GM12878 (cell line): ENCODE measurements at regions not wholly inside any gene's neighbourhood (a gene's known extent, or its start where the extent isn't known, plus 50 kb on each side); places are given as distances from the start of the nearest gene placed in this dataset.

Source experiments
- ATAC-seq: fragments of 200-7000 bp; cut with Tn5 transposase; 3 replicates; pipeline ENCODE4 v1.9.1; 2020; ENCODE audit warnings: mild to moderate bottlenecking, moderate library complexity
- BruUV-seq: library from RNA; stranded (reverse); fragments of 400-500 nt; replicated peaks from 2 replicates; lab custom pipeline; 2021; lab: Mats Ljungman, UMichigan
- CTCF ChIA-PET: fragments of 300-600 bp; sonication (Branson Sonifier 250); formaldehyde crosslinking; extraction: SDS; loops from one replicate; lab custom pipeline; 2021; ENCODE audit warnings: inconsistent platforms; lab: Yijun Ruan, JAX
- POLR2A ChIA-PET: fragments of 350-600 bp; formaldehyde crosslinking; extraction: SDS; loops from one replicate; lab custom pipeline; 2021; ENCODE audit warnings: inconsistent platforms; lab: Charles Lee
- RAD21 ChIA-PET: fragments of 300-600 bp; sonication (Branson Sonifier 250); formaldehyde crosslinking; loops from one replicate; lab custom pipeline; 2023; ENCODE audit warnings: antibody characterized with exemption; ENCODE audit not compliant: unreplicated experiment; lab: Charles Lee
- SMC1A ChIA-PET: fragments of 300-600 bp; sonication (Branson Sonifier 250); formaldehyde crosslinking; loops from one replicate; lab custom pipeline; 2023; ENCODE audit not compliant: unreplicated experiment, uncharacterized antibody; lab: Charles Lee
- DNase-seq: peaks from one replicate; pipeline ENCODE4 v3.0.0-alpha.2; 2011; ENCODE audit warnings: low read depth, low spot score
- FAIRE-seq: peaks from 3 replicates; lab custom pipeline; 2011; peaks lifted over from hg19 to GRCh38; lab: Jason Lieb, UNC
- H2AFZ ChIP-seq: 2 replicates; pipeline ENCODE4 v1.6.0; 2011; ENCODE audit warnings: low read depth, low read length, control low read depth; ENCODE audit not compliant: control insufficient read depth
- H3K27ac ChIP-seq: 2 replicates; pipeline ENCODE4 v1.5.1; 2011; ENCODE audit warnings: control low read depth; ENCODE audit not compliant: control insufficient read depth, insufficient read depth
- H3K27me3 ChIP-seq, 2 experiments: replicated peaks in 1 of 2; 2 replicates each; pipeline versions ENCODE4 v1.6.0 to v1.6.1; 2011; ENCODE audit warnings: low read length in 1 of 2; ENCODE audit not compliant: control insufficient read depth in 2 of 2, insufficient read depth in 2 of 2
- H3K36me3 ChIP-seq, 2 experiments: 2 replicates each; pipeline ENCODE4 v1.5.1; 2011; ENCODE audit warnings: low read length in 1 of 2; ENCODE audit not compliant: control insufficient read depth in 2 of 2, insufficient read depth in 2 of 2
- H3K4me1 ChIP-seq: 2 replicates; pipeline ENCODE4 v1.6.1; 2011; ENCODE audit warnings: mild to moderate bottlenecking, low read length, moderate library complexity, mixed read lengths; ENCODE audit not compliant: control insufficient read depth, insufficient read depth
- H3K4me2 ChIP-seq: 2 replicates; pipeline ENCODE4 v1.6.0; 2011; ENCODE audit warnings: control low read depth; ENCODE audit not compliant: control insufficient read depth, insufficient read depth
- H3K4me3 ChIP-seq: fragments of 200-600 bp; sonication (generic); 2 replicates; pipeline ENCODE4 v1.5.1; 2016
- H3K79me2 ChIP-seq: 2 replicates; pipeline ENCODE4 v1.6.0; 2011; ENCODE audit warnings: low read length; ENCODE audit not compliant: control insufficient read depth, insufficient read depth
- H3K9ac ChIP-seq: 2 replicates; pipeline ENCODE4 v1.8.0; 2011; ENCODE audit warnings: low read length, control low read depth, mixed read lengths; ENCODE audit not compliant: control insufficient read depth, insufficient read depth
- H3K9me3 ChIP-seq: replicated peaks from 3 replicates; pipeline ENCODE4 v1.5.1; 2011; ENCODE audit warnings: mild to moderate bottlenecking, low read length; ENCODE audit not compliant: control insufficient read depth, insufficient read depth
- H4K20me1 ChIP-seq: 2 replicates; pipeline ENCODE4 v1.6.0; 2011; ENCODE audit not compliant: control insufficient read depth, insufficient read depth
- ATF3 ChIP-seq: IDR thresholded peaks from 2 replicates; pipeline ENCODE4 v1.6.1; 2011; ENCODE audit warnings: low read depth, mild to moderate bottlenecking, low read length, moderate library complexity, borderline replicate concordance; ENCODE audit errors: extremely low read depth
- BCL3 ChIP-seq: IDR thresholded peaks from 2 replicates; pipeline ENCODE4 v1.6.1; 2011; ENCODE audit warnings: borderline replicate concordance, low read depth, mild to moderate bottlenecking, moderate library complexity, low read length; ENCODE audit not compliant: insufficient read depth, poor library complexity, severe bottlenecking
- CBX3 ChIP-seq: fragments of 200-600 bp; sonication (generic); IDR thresholded peaks from 2 replicates; pipeline ENCODE4 v1.6.1; 2016; ENCODE audit warnings: low read depth, borderline replicate concordance
- CHD4 ChIP-seq: fragments of 200-600 bp; sonication (generic); IDR thresholded peaks from 2 replicates; pipeline ENCODE4 v1.6.1; 2016; ENCODE audit warnings: mild to moderate bottlenecking
- EZH2 ChIP-seq: IDR thresholded peaks from 2 replicates; pipeline ENCODE4 v1.6.1; 2012; ENCODE audit warnings: low read depth, mild to moderate bottlenecking, control low read depth, inconsistent platforms, low read length, borderline replicate concordance; ENCODE audit not compliant: control insufficient read depth
- NFYA ChIP-seq: IDR thresholded peaks from 2 replicates; pipeline ENCODE4 v1.6.1; 2011; ENCODE audit warnings: low read depth, mild to moderate bottlenecking, low read length, improper control_type of control experiment, borderline replicate concordance
- PAX5 ChIP-seq: IDR thresholded peaks from 2 replicates; pipeline ENCODE4 v1.6.1; 2011; ENCODE audit warnings: low read depth, low read length, borderline replicate concordance
- POU2F2 ChIP-seq: IDR thresholded peaks from 3 replicates; pipeline ENCODE4 v1.6.1; 2011; ENCODE audit warnings: low read depth, mild to moderate bottlenecking, low read length, borderline replicate concordance
- STAT1 ChIP-seq: fragments of 450-650 bp; conservative IDR thresholded peaks from 2 replicates; pipeline ENCODE4 v1.6.1; 2014; ENCODE audit warnings: antibody characterized with exemption, mild to moderate bottlenecking
- WGBS: methylation state at CpG from one replicate; pipeline ENCODE4 v1.1.6; 2016; ENCODE audit warnings: low lambda C conversion rate; ENCODE audit not compliant: insufficient replicate concordance, insufficient coverage; ENCODE audit errors: missing lambda C conversion rate; 5-methylcytosine and 5-hydroxymethylcytosine counted together
- in situ Hi-C: fragments of 300-500 bp; cut with MboI; formaldehyde crosslinking; loops from 9 replicates; pipeline ENCODE4 v1.14.3; 2018; ENCODE audit warnings: mixed read lengths
- intact Hi-C: fragments of 100-400 bp; cut with micrococcal nuclease; formaldehyde crosslinking; loops from one replicate; pipeline ENCODE4 v1.14.2; 2022; ENCODE audit not compliant: unreplicated experiment
- TF ChIP-seq, protein P1 (sequence below): IDR thresholded peaks from 2 replicates; pipeline ENCODE4 v1.6.1; 2012; ENCODE audit warnings: improper control_type of control experiment, low read depth, low read length; ENCODE audit not compliant: insufficient replicate concordance

- TF ChIP-seq, protein P1, sequence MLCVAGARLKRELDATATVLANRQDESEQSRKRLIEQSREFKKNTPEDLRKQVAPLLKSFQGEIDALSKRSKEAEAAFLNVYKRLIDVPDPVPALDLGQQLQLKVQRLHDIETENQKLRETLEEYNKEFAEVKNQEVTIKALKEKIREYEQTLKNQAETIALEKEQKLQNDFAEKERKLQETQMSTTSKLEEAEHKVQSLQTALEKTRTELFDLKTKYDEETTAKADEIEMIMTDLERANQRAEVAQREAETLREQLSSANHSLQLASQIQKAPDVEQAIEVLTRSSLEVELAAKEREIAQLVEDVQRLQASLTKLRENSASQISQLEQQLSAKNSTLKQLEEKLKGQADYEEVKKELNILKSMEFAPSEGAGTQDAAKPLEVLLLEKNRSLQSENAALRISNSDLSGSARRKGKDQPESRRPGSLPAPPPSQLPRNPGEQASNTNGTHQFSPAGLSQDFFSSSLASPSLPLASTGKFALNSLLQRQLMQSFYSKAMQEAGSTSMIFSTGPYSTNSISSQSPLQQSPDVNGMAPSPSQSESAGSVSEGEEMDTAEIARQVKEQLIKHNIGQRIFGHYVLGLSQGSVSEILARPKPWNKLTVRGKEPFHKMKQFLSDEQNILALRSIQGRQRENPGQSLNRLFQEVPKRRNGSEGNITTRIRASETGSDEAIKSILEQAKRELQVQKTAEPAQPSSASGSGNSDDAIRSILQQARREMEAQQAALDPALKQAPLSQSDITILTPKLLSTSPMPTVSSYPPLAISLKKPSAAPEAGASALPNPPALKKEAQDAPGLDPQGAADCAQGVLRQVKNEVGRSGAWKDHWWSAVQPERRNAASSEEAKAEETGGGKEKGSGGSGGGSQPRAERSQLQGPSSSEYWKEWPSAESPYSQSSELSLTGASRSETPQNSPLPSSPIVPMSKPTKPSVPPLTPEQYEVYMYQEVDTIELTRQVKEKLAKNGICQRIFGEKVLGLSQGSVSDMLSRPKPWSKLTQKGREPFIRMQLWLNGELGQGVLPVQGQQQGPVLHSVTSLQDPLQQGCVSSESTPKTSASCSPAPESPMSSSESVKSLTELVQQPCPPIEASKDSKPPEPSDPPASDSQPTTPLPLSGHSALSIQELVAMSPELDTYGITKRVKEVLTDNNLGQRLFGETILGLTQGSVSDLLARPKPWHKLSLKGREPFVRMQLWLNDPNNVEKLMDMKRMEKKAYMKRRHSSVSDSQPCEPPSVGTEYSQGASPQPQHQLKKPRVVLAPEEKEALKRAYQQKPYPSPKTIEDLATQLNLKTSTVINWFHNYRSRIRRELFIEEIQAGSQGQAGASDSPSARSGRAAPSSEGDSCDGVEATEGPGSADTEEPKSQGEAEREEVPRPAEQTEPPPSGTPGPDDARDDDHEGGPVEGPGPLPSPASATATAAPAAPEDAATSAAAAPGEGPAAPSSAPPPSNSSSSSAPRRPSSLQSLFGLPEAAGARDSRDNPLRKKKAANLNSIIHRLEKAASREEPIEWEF = no peak
- TF ChIP-seq PAX5 (no peak), EZH2 (no peak)
Measured at GRCh38 chr10:3672220-3672619, 112.8 kb downstream of the KLF6 start (continued).

DNA sequence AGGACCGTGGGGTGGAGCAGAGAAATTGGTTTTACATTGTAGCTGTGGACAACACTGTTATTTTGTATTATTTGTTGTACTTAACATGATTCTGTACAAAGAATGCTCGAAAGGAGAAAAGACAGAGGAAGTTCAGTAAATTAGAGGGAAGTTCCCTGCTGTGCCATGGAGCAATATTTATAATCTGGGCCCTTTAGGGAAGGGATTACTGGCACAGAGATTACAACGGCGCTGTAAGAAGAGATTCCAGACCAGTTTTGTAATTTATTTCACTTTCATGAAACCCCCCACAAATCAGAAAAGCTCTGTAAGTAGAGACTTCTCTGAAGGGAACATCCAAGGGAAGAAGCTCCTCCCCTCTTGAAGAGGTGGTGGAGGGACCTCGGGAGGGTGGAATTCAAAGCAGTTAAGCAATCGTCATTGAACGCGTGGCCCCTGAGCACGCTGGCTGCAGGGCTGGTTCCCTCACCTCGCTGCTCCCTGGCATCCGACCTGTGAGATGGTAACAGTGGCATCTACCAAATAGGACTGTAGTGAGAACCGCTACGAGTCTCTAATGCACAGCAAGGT, 113.5 kb downstream of the KLF6 start:
- no peak for FAIRE-seq
- Histone ChIP-seq H3K4me1 (no peaks in the 10 kb centered on the region), H3K4me2 (no peak overlapping the region), H4K20me1 (no peaks in the 10 kb centered on the region), H3K36me3 (no peaks in the 10 kb centered on the region), H3K27ac (no peak overlapping the region), H3K9me3 (no peaks in the 10 kb centered on the region), H3K27me3 (no peaks in the 10 kb centered on the region; a peak in 1 of 4 replicates), H3K4me3 (no peak overlapping the region), H3K79me2 (no peaks in the 10 kb centered on the region), H2AFZ (no peak overlapping the region), H3K9ac (no peak overlapping the region)
- DNase-seq = no peak
- SMC1A ChIA-PET = no interaction called here
- no peak for ATAC-seq
- POLR2A ChIA-PET = no interaction called here
- RAD21 ChIA-PET = no interaction called here
- WGBS = 40% methylated on average over 13 of the region's 13 CpGs
- in situ Hi-C loops = no loop called here
- CTCF ChIA-PET = no interaction called here
- intact Hi-C loops = no loop called here
- BruUV-seq = no TSS peak
- TF ChIP-seq STAT1 (no peak), CBX3 (no peak), EZH2 (no peak), BCL3 (no peak), CHD4 (no peak), POU2F2 (no peak), ATF3 (no peak), NFYA (no peak)
